GM21737 (cell line): ENCODE measurements at regions not wholly inside any gene's neighbourhood (a gene's known extent, or its start where the extent isn't known, plus 50 kb on each side); places are given as distances from the start of the nearest gene placed in this dataset.

Source experiments
- ATAC-seq: cut with Tn5 transposase; IDR thresholded peaks from one replicate; pipeline ENCODE4 v1.9.1; 2021; ENCODE audit warnings: mild to moderate bottlenecking, moderate library complexity; ENCODE audit not compliant: unreplicated experiment

DNA sequence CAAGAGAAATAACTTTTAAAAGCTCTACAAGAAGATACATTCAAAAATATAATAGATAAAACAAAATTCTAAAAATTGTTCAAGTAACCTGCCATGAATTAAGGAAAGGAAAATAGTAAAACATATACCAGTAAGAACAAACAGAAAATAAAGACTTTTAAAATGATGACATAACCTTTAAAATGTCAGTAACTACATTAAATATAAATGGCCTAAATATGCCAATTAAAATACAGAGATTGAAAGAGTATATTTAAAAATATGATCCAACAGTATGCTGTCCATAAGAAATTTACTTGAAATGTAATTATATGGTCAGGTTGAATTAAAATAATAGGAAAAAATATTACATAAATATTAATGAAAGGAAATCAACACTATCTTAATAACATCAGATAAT is 911.7 kb upstream of the POU3F3 start:
- no peak for ATAC-seq

DNA sequence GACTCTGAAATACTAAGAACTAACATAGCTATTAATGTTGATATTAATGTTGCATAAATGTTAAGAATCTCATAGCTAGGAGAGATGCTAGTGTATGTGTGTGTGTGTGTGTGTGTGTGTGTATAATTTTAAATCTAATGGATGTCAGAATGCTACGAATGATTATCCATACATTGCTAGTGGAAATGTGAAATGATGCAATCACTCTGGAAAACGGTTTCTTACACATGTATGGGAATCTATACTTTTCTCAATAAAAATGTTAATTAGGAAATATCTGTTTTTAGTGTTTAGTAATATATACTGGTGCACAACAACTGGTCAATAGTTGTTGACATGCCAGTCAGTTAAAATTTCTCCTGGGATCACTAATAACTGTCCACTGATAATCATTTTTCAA is 908.8 kb upstream of the POU3F3 start:
- no peak for ATAC-seq

DNA sequence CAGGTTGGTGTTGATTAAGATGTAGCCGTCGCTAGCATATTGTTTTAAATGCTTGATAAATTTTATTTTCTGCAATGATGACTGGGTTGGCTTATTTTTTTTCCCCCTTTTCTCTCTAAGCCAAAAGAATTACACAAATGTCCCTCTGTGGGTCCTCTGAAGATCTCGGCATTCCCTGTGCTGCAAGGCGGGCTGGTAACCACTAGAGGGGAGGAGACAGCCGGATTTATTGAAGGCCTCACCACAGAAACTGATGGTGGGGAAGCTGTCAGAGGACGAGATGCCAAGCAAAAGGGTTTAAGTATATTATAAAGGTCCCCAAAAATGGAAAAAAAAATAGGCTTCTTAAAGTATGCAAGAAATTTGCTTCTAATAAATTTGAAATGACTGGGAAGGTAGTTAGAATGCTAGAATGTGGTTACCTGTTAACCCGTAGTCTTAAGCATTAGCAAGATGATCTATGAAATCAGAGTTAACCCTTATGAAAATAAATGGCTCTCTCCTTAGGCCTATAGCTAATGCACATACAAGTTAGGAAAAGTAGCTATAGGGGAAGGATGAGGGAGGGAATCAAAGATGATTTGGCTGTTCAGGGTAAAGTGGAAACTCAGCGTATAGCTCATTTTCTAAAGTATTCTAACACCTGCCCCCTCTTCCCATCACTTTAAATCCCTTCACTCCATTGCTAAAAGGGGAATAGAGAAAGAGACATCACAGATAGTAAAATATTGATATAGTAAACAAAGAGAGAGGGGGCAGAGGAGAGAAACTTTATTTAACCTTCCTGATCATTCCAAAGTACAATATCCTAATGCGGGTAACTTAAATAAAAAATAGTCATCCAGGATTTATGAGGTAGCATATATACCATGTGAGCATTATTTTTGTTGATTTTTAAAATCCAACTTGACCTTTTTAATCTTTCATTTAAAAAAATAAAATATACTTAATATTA is 894.5 kb upstream of the POU3F3 start:
- no peak for ATAC-seq

DNA sequence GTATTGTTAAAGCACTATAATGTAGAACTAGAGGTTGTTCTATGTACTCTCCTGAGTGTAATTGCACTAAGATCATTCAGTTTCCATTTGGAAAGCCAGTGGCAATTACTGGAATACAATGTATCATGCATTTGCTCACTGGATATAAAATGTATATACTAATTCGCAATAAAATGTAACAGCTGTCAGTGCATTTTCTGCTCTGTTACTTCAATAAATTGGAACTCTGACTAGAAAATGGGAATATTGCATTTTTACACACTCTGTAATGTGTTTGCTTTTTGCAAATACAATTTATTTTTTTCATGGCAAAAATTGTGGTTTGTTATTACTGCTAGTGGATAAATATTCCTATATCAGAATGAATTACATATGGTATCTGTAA is 893.8 kb upstream of the POU3F3 start:
- ATAC-seq = no peak

DNA sequence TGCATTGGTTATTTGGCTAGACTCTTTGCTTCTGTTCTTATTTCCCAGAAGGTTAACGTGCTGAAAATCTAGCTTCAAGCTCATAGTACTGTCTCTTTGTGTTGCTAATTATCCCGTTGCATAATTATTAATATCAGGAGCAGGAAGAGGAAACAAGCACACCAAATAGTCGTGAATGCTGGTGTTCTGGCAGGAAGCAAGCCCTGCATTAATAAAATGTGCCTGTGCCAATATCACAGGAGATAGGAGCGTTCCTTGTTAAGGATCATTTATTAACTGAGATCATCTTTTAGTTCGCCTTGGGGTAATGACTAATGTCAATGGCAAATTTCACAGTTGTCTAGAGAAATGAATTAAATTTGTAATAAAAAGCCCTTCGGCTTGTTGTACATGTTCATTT is 893.0 kb upstream of the POU3F3 start:
- ATAC-seq = no peak

DNA sequence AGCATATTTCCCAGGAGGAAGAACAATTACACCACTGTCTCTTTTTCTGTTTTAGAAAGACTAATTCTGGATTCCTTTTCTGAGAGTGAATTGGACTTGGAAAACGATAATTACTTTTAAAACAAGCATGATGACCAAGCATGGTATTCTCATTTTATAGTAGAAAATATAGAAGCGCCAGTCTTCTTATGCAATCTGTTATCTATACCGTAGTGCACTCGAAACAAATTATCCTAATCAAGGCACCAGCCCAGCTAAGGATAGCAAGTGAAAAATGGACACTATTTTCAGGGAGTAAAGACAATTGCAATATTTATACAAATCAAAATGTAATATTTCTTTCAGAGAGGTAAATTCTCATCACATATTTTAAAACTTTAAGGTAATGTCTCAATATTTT is 892.1 kb upstream of the POU3F3 start:
- no peak for ATAC-seq

DNA sequence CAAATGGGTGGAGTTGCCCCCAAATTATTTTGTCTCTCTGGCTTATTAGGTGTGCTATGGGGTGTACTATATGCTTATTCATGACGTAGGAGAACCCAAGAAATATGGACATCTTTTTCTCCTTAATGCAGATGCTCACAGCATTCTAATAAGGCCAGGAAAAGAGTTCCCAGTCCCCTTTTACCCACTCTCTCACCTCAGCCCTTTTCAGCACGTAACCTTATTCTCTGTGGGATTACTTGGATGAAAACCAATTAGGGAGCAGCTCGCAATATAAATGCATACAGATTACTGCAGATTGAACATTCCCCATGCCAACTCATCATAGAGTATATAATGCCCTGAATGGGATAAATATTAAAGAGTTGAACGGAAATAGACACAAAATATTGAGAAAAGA is 891.2 kb upstream of the POU3F3 start:
- no peak for ATAC-seq

DNA sequence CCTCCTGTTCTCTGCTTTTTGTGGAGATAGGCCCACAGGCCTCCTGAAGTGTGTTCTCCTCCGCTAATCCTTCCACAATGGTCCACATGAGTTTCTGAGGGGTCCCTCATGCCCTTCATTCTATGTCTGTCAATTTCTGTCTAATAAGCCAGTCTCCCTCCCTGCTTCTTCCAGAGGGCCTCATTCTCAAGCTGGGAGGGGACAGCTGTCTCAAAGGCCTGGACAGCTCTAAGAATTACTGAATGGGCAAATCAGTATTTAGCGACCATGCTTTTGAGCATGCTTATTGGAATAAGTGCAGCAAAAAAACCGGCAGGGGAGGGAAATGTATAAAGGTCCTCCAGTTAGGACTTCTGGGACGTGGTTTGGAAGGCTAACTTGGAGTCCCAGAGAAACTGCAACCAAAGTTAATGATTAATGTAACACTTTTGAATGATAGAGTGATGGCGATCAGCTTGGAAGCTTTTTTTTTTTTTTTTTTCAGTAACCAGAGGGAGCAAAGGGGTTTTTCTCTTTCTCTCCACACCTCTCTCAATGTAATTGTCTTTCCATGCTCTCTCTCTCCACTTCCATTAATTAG is 890.7 kb upstream of the POU3F3 start:
- no peak for ATAC-seq

DNA sequence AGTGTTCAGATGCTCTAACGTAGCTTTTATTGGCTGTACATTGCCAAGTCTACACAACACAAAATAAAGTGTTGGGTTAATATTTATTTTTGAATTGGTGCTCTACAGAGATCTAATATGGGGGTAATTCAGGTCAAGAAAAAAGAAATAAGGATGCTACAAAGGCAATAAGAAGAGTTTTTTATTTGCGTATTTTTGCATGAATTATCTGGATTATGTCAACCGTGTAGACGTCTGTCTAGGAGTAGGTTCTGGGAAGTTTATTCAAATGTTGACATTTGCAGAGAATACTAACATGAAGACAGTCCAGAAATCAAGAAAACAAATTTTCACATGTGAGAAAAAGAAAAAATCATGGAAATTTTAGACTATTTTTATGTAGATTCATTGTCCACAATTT is 876.7 kb upstream of the POU3F3 start:
- ATAC-seq = no peak

DNA sequence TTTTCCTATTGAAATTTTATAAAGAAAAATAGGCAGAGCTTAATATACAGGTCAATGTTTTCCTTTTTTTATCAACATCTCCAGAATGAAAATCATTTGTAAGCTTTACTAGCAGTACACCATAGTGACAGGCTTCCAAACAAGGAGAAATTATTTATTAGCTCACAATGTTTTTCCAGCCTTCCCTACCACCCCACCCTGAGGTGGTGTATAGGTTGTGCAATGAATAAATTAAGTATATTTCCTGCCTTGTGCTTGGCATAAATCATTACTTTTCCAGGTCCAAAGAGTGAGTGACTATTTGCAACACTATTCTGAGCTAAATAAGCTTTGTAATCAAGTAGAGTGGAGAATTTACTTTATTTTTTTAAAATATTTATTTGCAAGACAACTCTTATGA is 876.2 kb upstream of the POU3F3 start:
- ATAC-seq = no peak

DNA sequence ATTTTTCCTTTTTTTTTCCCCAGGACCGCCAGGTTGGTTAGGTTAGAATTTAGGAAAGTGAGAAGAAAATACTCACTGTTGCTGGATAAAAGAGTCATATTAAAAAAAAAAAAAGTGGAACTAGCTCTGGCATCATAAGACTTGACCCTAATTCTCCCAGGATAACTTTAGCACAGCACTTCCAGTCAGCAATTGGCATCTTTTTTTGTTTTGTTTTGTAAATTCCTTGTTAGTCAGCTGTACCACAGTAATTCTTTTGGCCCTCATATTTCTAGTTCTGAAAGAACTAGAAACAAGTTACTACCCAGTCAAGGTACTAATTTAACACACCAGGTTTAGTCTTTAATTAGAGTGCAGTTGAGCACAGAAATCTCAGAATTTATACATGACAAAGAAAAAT is 873.5 kb upstream of the POU3F3 start:
- no peak for ATAC-seq

DNA sequence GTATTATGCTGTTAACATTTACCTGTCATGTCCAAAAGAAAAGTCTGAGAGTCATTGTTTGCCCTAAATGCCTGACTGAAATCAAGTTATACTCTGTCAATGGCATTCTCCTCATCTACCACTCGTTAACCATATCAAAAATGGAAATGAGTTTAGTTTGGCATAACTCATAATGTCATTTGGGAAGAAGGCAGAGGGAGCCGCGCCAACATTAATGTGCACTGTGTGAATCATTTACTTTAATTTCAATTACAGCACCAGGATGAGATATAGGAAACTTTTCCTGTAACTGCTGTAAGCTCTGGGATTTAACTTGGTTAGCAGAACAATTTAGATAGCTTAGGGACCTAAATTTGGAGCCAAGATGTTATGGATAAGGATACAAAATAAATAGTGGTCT is 871.2 kb upstream of the POU3F3 start:
- no peak for ATAC-seq

DNA sequence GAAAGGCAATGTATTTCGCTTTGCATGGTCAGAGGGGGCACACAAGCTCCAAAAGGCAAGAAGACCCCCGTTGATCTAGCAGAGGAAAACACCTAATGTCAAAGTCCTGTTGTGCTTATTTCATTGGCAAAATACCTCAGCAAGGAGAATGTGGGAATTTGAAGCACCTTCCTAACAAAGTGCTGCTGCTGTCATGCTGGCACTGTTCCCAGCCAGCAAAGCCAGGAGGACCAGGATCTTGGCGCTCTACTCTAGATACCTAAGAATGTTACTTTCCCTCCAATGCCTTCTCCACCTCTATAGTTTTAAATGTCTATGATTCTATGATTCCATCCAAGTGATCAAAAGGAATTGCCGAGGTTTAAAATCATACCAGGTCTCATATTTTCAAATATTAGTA is 867.9 kb upstream of the POU3F3 start:
- no peak for ATAC-seq

DNA sequence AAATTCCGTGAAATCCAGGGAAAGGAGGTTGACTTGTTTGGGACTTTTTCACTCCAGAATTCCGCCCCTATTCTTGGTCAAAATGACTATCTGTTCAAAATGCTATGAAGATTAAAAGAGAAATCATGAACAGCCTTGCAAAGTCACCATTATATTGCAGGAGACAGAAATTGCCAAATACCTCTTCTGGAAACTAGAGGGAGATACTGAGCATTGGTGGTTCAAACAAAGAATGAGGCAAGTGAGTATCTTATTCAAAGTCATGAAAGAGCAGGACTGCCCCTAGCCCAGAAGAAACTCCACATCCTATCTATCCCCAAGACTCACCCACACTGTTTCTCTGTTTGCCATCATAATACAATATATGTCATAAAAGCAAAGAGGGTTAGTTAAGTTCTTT is 862.3 kb upstream of the POU3F3 start:
- ATAC-seq = no peak

DNA sequence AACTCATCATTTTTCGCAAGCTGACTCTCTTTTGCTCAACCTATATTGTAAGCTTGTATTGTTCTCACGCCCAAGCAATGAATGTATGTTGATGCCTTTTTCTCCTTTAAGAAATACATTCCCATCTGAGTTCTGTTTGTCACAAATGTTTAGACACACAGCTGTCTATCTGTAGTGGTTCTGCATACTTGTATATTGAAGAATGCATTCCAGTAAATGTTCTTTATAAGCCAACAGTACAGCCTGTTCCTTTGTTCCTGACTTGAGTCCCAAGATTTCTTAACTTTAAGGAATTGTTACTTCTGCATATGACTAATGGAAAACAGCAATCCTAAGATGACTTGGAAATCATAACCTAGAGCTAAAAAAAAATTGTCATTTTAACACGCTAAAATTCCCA is 849.1 kb upstream of the POU3F3 start:
- no peak for ATAC-seq

DNA sequence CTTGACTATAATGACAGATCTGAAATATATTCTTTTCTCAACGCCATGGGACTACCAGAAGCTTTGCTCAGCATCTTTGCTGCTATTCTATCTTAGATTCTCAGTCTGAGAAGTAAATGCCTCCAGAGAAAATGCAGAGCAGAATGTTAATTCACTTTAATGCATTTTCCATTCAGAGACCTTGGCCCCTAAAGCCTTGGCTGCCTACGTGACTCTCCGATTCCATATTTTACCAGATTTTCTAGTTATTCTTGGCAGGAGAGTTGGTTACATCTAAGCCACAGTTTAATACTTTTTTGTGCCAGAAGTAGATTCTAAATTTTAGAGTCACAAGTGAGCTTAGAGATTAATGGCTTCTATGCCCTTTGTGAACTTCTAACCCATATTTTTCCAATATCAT is 837.1 kb upstream of the POU3F3 start:
- ATAC-seq = no peak

DNA sequence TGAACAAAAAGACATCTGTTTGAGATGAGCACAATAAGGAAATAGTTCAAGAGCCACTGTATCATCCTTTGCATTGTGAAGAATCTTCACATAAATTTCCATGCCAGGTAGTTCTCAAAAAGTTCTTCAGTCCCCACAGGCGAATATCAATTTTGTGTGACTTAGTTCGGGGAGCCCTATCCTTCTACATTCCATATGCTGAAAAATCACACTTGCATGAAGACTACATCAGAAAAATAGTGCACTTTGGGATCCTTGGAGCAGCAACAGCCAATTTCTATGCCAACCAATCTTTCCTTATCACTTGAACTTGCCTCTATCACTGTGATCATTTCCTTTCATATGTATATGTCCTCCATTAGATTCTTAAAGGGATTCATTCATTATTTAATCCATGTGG is 830.6 kb upstream of the POU3F3 start:
- no peak for ATAC-seq

DNA sequence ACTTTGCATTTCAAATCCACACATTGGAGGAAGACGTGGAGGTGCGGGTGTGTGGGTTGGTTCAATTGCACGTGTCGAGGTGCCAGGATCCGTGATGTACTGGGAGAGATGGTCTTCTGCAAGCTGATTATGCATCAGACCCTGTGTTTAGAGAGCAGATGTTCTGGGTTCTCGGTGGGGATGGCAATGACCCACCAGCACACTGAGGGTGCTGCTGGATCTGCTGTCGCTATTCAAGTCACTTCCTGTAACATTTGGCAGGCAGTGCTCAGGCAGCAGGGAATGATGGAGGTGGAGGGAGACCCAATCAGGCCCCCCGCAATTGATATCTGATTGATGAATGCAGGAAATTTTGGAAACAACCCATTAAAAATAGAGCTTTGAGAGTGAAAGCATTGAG is 830.1 kb upstream of the POU3F3 start:
- ATAC-seq = no peak

DNA sequence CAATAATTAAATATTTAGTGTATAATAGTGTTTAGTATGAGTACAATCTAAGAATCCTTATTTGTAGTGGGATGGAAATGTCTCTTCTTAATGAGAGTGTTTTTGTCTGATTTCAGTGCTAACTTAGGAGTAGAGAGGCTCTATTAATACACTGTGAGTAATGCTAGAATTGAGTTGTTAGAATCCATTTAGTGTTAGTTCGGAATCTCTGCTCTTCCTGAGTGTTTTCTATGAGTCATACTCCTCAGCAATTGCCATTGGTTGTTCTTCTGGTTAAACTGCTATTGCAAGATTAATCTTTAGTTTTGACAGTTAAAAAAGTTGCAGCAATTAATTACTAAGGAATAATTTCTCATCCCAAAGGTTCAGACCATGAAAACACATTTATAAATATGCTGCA is 828.6 kb upstream of the POU3F3 start:
- ATAC-seq = no peak

DNA sequence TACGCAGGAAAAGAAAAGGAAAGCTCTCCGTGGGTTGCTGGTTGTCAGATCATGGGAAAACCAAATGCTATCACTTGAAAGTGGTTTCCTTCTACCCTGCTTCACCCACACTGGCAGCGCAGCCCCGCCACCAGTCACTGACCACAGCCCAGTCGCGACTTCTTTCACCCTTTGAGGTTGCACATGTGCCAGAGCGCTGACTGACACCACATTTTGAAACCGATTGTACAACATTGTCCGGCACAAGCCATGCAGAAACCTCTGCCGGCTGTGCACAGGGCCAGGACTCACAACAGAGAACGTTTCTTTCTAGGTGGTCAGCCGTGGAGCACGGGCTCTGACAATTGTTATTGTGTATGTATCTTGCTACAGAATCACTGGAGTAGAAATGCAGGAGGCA is 827.2 kb upstream of the POU3F3 start:
- ATAC-seq = no peak

DNA sequence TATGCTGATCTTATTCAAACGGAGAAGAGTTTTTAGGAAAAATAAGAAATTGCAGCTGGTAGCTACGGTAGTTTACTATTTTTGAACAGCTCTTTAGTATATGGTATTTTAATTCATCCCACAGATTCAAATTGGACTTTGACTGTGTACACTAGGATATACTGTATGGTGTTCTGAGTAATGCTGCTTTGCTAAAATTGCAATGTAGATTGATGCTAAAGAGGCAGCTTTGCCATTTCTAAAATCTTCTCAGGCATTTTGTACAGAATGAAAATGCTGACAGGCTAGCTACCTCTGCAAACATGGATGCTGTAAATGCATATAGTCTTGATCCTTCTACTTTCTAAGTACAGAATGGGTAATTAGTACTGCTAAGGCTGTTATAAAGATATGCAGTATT is 826.6 kb upstream of the POU3F3 start:
- no peak for ATAC-seq

DNA sequence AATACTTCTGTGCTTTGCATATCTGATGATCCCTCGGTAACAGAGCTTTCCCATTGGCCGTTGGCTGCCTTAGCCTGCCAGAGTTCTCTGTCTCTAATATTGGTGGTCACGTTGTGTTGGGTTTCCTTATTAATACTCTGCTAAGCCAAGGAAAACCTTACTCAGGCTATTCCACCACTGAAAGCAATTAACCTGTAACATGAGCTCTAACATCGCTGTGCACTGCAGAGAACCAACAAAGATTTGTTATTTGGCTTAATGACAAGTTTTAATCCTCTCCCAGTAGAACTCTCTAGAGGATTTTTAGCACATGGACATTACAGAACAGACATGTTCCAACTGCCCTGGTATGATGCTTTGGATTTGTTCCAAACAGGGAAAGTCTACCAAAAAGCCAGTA is 825.9 kb upstream of the POU3F3 start:
- no peak for ATAC-seq

DNA sequence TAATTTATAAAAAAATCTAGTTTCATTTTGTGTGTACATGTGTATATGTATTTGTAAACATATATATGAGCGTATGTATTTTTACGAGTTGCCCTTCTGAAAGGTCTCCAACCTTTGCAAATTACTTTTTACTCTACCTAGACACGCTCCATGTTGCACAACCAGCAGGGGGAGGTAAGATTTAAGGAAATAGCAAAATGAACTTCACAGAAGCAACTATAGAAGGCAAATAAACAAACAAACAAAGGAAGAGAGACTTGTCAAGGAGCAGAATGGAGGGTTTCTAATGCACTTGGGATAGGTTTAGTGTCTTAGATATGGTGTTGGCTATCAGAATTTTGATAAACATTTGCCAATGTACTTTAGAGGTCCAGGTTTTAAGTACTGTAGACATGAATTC is 820.5 kb upstream of the POU3F3 start:
- ATAC-seq = no peak
